K562 (cell line): ENCODE measurements at regions not wholly inside any gene's neighbourhood (a gene's known extent, or its start where the extent isn't known, plus 50 kb on each side); places are given as distances from the start of the nearest gene placed in this dataset.

Source experiments
- ATAC-seq: fragments of 200-7000 bp; cut with Tn5 transposase; 3 replicates; pipeline ENCODE4 v1.9.1; 2020; ENCODE audit warnings: moderate library complexity
- BruUV-seq: library from RNA; stranded (reverse); fragments of 400-500 nt; replicated peaks from 2 replicates; lab custom pipeline; 2021; lab: Mats Ljungman, UMichigan
- CTCF ChIA-PET: fragments of 300-600 bp; formaldehyde crosslinking; extraction: SDS; loops from one replicate; lab custom pipeline; 2021; ENCODE audit warnings: low intra/inter-chr PET ratio; lab: Yijun Ruan, JAX
- POLR2A ChIA-PET: fragments of 300-600, 350-650 bp; sonication (Branson Sonifier 250); formaldehyde crosslinking; extraction: SDS; loops from one replicate; lab custom pipeline; 2021; ENCODE audit warnings: antibody characterized with exemption, inconsistent platforms; lab: Yijun Ruan, JAX
- DNase-seq, 4 experiments: peaks; one replicate each; pipeline versions ENCODE4 v3.0.0 to v3.0.0-alpha.2; 2011 to 2018; ENCODE audit warnings: low spot score in 3 of 4, mixed read lengths in 3 of 4; ENCODE audit errors: extremely low read depth in 1 of 4
- FAIRE-seq: peaks from 2 replicates; lab custom pipeline; 2011; peaks lifted over from hg19 to GRCh38; lab: Jason Lieb, UNC
- H2AFZ ChIP-seq: 2 replicates; pipeline ENCODE4 v1.6.0; 2011; ENCODE audit warnings: low read depth, low read length, control low read depth, inconsistent platforms
- H3K27ac ChIP-seq: fragments of 200-600 bp; 3 replicates; pipeline ENCODE4 v1.8.0; 2011; ENCODE audit warnings: low read depth, mild to moderate bottlenecking, control low read depth, inconsistent platforms, low read length, moderate library complexity, mixed read lengths; ENCODE audit errors: extremely low read depth
- H3K27me3 ChIP-seq, 2 experiments: fragments of 300-600 bp in 1 of 2; 2 replicates in 1 of 2; 3 replicates in 1 of 2; pipeline versions ENCODE4 v1.6.0 to v1.8.0; 2011; ENCODE audit warnings: inconsistent platforms in 2 of 2, low read length in 2 of 2, mild to moderate bottlenecking in 1 of 2, mixed read lengths in 1 of 2, moderate library complexity in 1 of 2; ENCODE audit not compliant: control insufficient read depth in 2 of 2, insufficient read depth in 2 of 2
- H3K36me3 ChIP-seq: fragments of 300-600 bp; 3 replicates; pipeline ENCODE4 v1.8.0; 2011; ENCODE audit warnings: mild to moderate bottlenecking, low read length, inconsistent platforms; ENCODE audit not compliant: control insufficient read depth, insufficient read depth
- H3K4me1 ChIP-seq, 2 experiments: fragments of 200-600 bp in 1 of 2; replicated peaks in 1 of 2; 2 replicates in 1 of 2; 3 replicates in 1 of 2; pipeline versions ENCODE4 v1.5.1 to v1.8.0; 2011; ENCODE audit warnings: inconsistent platforms in 2 of 2, low read length in 2 of 2, mild to moderate bottlenecking in 1 of 2, mixed read lengths in 1 of 2, moderate library complexity in 1 of 2; ENCODE audit not compliant: control insufficient read depth in 2 of 2, insufficient read depth in 2 of 2
- H3K4me2 ChIP-seq: 2 replicates; pipeline ENCODE4 v1.6.1; 2011; ENCODE audit warnings: low read length, control low read depth, inconsistent platforms, mixed read lengths; ENCODE audit not compliant: insufficient read depth
- H3K4me3 ChIP-seq: fragments of 200-600 bp; sonication (generic), shearing (Covaris generic); 2 replicates; pipeline ENCODE4 v1.5.1; 2016; ENCODE audit warnings: control low read depth, inconsistent platforms
- H3K79me2 ChIP-seq: fragments of 200-600 bp; 3 replicates; pipeline ENCODE4 v1.8.0; 2011; ENCODE audit warnings: low read length, inconsistent platforms; ENCODE audit not compliant: control insufficient read depth, insufficient read depth
- H3K9ac ChIP-seq, 2 experiments: 2 replicates each; pipeline versions ENCODE4 v1.6.0 to v1.6.1; 2011; ENCODE audit warnings: low read depth in 2 of 2, low read length in 2 of 2, control low read depth in 1 of 2, inconsistent platforms in 1 of 2, mild to moderate bottlenecking in 1 of 2, mixed read lengths in 1 of 2; ENCODE audit not compliant: insufficient read depth in 1 of 2
- H3K9me1 ChIP-seq: one replicate; pipeline ENCODE4 v1.6.0; 2011; ENCODE audit warnings: inconsistent platforms, mild to moderate bottlenecking, low read length, moderate library complexity; ENCODE audit not compliant: control insufficient read depth, insufficient read depth
- H3K9me3 ChIP-seq: replicated peaks from 2 replicates; pipeline ENCODE4 v1.5.1; 2011; ENCODE audit warnings: low read depth, low read length, inconsistent platforms; ENCODE audit not compliant: control insufficient read depth, insufficient read depth
- H4K20me1 ChIP-seq: replicated peaks from 2 replicates; pipeline ENCODE4 v1.6.1; 2011; ENCODE audit warnings: low read length, inconsistent platforms, mixed read lengths; ENCODE audit not compliant: control insufficient read depth, insufficient read depth
- ARID3A ChIP-seq: IDR thresholded peaks from 2 replicates; pipeline ENCODE4 v1.6.1; 2012; ENCODE audit warnings: low read depth, low read length, improper control_type of control experiment, borderline replicate concordance
- BRF1 ChIP-seq: IDR thresholded peaks from 3 replicates; pipeline ENCODE4 v1.6.1; 2011; ENCODE audit warnings: borderline replicate concordance, mild to moderate bottlenecking; ENCODE audit not compliant: insufficient read length; ENCODE audit errors: extremely low read depth
- CBFB ChIP-seq: sonication (generic); formaldehyde crosslinking; IDR thresholded peaks from 2 replicates; pipeline ENCODE4 v1.4.0; 2020; ENCODE audit warnings: mild to moderate bottlenecking, missing genetic modification reagents
- CBX1 ChIP-seq: sonication (generic); IDR thresholded peaks from 2 replicates; pipeline ENCODE4 v1.6.1; 2016; ENCODE audit warnings: antibody characterized with exemption, low read depth, mild to moderate bottlenecking
- EHMT2 ChIP-seq: fragments of 450-650 bp; IDR thresholded peaks from 2 replicates; pipeline ENCODE4 v1.6.1; 2018; ENCODE audit warnings: antibody characterized with exemption
- IRF2 ChIP-seq: sonication (generic); formaldehyde crosslinking; IDR thresholded peaks from 2 replicates; pipeline ENCODE4 v1.8.1; 2022; ENCODE audit warnings: mild to moderate bottlenecking, missing genetic modification reagents
- MCM7 ChIP-seq, 2 experiments: fragments of 450-650 bp; IDR thresholded peaks; 2 replicates each; pipeline ENCODE4 v1.6.1; 2016 to 2018
- POLR2B ChIP-seq: fragments of 450-650 bp; IDR thresholded peaks from 2 replicates; pipeline ENCODE4 v1.6.1; 2018; ENCODE audit warnings: low read depth; ENCODE audit not compliant: partially characterized antibody
- RAD51 ChIP-seq: fragments of 450-650 bp; IDR thresholded peaks from 2 replicates; pipeline ENCODE4 v1.7.1; 2016; ENCODE audit warnings: low read depth, mild to moderate bottlenecking, borderline replicate concordance
- RB1 ChIP-seq: fragments of 450-650 bp; IDR thresholded peaks from 2 replicates; pipeline ENCODE4 v1.6.1; 2017; ENCODE audit warnings: low read depth, mild to moderate bottlenecking
- RBFOX2 ChIP-seq: fragments of 200-400 bp; formaldehyde crosslinking; IDR thresholded peaks from 2 replicates; pipeline ENCODE4 v1.6.1; 2017; ENCODE audit warnings: low read depth, mild to moderate bottlenecking, low read length, moderate library complexity
- SIN3A ChIP-seq, 2 experiments: fragments of 150-350 bp in 1 of 2; IDR thresholded peaks; 2 replicates each; pipeline ENCODE4 v1.6.1; 2011 to 2016; ENCODE audit warnings: borderline replicate concordance in 2 of 2, low read depth in 2 of 2, low read length in 2 of 2, mild to moderate bottlenecking in 2 of 2, moderate library complexity in 2 of 2; ENCODE audit not compliant: control insufficient read depth in 1 of 2
- SPI1 ChIP-seq: IDR thresholded peaks from 2 replicates; pipeline ENCODE4 v1.6.1; 2011; ENCODE audit warnings: low read depth, low read length, control low read depth, borderline replicate concordance
- ZC3H4 ChIP-seq: sonication (generic); formaldehyde crosslinking; IDR thresholded peaks from 2 replicates; pipeline ENCODE4 v1.9.0; 2021; ENCODE audit warnings: missing genetic modification reagents, borderline replicate concordance
- ZKSCAN3 ChIP-seq: fragments of 250-450 bp; sonication (Bioruptor Pico); IDR thresholded peaks from 2 replicates; pipeline ENCODE4 v1.4.0; 2020
- ZNF583 ChIP-seq: fragments of 250-450 bp; sonication (Bioruptor Pico); IDR thresholded peaks from 2 replicates; pipeline ENCODE4 v1.4.0; 2020
- WGBS: fragments of 100-300 bp; shearing (Covaris generic); methylation state at CpG from one replicate; pipeline ENCODE4 v1.1.6; 2016; ENCODE audit warnings: low coverage, mixed read lengths; ENCODE audit not compliant: insufficient coverage; ENCODE audit errors: missing lambda C conversion rate; 5-methylcytosine and 5-hydroxymethylcytosine counted together
- in situ Hi-C: fragments of 300-500 bp; cut with MboI; formaldehyde crosslinking; loops from 4 replicates; pipeline ENCODE4 v1.15.0; 2018; ENCODE audit warnings: inconsistent platforms, mixed read lengths
- intact Hi-C: fragments of 100-400 bp; cut with micrococcal nuclease; formaldehyde crosslinking; loops from 2 replicates; pipeline ENCODE4 v1.14.2; 2022
- TF ChIP-seq, protein P1 (sequence below): sonication (generic); formaldehyde crosslinking; IDR thresholded peaks from 2 replicates; pipeline ENCODE4 v1.8.0; 2022; ENCODE audit warnings: mild to moderate bottlenecking, missing genetic modification reagents

DNA sequence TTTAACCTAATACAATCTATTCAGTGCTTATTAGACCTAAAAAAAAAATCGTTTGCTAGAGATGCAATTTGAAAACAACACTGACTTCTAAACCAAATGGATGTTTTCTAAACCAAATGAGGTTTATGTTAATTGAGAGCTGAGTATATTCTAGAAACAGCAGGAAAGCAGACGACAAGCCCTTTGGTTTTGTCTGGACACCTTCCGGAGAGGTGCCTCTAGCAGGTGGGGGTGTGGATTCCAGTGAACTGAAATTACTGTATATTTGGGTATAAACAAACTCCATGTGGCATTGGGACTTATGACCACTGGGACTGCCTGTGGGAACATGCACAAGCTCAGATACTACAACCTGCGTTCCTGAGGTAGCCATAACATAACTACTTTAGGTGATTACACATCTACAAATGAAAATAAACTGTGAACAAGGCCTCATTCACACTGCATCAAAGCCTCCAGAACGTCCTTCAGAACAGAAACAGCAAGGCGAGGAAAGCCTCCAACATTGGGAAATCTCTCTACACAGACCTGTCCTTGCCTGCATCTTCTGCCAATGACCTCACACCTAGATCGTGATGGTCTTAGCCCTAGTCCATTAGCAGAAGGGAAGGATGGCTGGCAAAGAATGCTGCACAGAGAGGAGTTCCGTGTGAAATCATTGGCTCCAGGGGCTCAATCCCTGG lies 206.8 kb upstream of the FOXQ1 start (continued):
- TF ChIP-seq POLR2B (no peak), EHMT2 (no peak), RB1 (no peak), ZKSCAN3 (no peak), CBX1 (no peak), CBFB (CRISPR knock-in tag) (no peak), SPI1 (no peak), BRF1 (no peak), SIN3A (IDR thresholded peaks at IDR 0.05; ENCODE audit: borderline replicate concordance in 2 of 2, control insufficient read depth in 1 of 2, low read depth in 2 of 2, low read length in 2 of 2) (no peak), ZNF583 (CRISPR knock-in tag) (no peak), RAD51 (no peak), RBFOX2 (no peak)

DNA sequence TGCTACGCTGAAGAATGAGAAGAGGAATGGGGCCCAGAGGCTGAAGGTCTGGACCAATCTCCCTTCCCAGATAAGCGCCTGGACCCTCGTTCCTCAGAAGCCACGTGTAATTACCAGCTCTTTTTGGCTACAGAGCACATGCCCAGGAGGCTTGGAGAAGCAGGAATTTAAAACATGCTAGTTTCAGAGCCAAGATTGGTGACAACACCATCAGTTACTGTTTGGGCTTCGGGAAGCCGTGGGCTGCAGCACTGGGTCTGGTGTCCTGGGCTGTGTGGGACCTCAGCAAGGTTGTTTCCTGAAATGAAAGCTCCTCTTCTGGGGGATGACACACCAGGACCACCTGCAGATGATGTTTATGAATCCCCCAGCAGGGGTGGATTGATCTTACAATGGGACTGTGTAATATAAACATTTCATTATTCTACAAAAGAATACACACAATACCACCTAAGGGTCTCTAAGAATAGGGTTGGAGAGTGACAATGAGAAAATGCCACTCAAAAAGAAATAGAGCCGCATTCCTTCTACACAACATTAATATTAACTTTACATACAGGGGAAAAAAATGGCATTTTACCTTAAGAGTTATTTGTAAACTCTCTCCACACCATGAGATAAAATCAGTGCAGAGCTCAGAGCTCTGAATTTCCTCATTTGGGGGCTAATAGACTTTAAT lies 207.8 kb upstream of the FOXQ1 start:
- Histone ChIP-seq H3K27me3 (peaks cover 11 to 25% of the 10 kb centered on the region in 2 experiments; a peak in 4 of 5 replicates), H4K20me1 (no peaks in the 10 kb centered on the region; the same call in 1 of the 2 replicates), H3K4me1 (no peaks in the 10 kb centered on the region), H3K27ac (no peak overlapping the region), H2AFZ (no peak overlapping the region), H3K4me3 (no peak overlapping the region), H3K36me3 (no peaks in the 10 kb centered on the region), H3K79me2 (no peaks in the 10 kb centered on the region), H3K4me2 (no peak overlapping the region), H3K9me3 (no peaks in the 10 kb centered on the region), H3K9me1 (no peaks in the 10 kb centered on the region), H3K9ac (no peak overlapping the region)
- intact Hi-C loops (no loop called here), in situ Hi-C loops (no loop called here)
- ChIA-PET CTCF (no interaction called here), POLR2A (interaction anchor here (0.5 to 1.1 kb wide), 3 partner anchors 26 to 500 kb away, joined by 3 read pairs; no protein-coding TSS in a partner anchor)
- 2% methylated on average over 7 of the region's 7 CpGs for WGBS
- no peak for DNase-seq
- ATAC-seq: no peak
- no TSS peak for BruUV-seq
- no peak for FAIRE-seq
- TF ChIP-seq ARID3A (no peak), MCM7 (IDR thresholded peaks at IDR 0.05) (no peak), ZC3H4 (no peak), IRF2 (CRISPR knock-in tag) (no peak)
- TF ChIP-seq, protein P1, sequence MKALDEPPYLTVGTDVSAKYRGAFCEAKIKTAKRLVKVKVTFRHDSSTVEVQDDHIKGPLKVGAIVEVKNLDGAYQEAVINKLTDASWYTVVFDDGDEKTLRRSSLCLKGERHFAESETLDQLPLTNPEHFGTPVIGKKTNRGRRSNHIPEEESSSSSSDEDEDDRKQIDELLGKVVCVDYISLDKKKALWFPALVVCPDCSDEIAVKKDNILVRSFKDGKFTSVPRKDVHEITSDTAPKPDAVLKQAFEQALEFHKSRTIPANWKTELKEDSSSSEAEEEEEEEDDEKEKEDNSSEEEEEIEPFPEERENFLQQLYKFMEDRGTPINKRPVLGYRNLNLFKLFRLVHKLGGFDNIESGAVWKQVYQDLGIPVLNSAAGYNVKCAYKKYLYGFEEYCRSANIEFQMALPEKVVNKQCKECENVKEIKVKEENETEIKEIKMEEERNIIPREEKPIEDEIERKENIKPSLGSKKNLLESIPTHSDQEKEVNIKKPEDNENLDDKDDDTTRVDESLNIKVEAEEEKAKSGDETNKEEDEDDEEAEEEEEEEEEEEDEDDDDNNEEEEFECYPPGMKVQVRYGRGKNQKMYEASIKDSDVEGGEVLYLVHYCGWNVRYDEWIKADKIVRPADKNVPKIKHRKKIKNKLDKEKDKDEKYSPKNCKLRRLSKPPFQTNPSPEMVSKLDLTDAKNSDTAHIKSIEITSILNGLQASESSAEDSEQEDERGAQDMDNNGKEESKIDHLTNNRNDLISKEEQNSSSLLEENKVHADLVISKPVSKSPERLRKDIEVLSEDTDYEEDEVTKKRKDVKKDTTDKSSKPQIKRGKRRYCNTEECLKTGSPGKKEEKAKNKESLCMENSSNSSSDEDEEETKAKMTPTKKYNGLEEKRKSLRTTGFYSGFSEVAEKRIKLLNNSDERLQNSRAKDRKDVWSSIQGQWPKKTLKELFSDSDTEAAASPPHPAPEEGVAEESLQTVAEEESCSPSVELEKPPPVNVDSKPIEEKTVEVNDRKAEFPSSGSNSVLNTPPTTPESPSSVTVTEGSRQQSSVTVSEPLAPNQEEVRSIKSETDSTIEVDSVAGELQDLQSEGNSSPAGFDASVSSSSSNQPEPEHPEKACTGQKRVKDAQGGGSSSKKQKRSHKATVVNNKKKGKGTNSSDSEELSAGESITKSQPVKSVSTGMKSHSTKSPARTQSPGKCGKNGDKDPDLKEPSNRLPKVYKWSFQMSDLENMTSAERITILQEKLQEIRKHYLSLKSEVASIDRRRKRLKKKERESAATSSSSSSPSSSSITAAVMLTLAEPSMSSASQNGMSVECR (CRISPR knock-in tag): no peak
